H1 (cell line): ENCODE measurements at regions not wholly inside any gene's neighbourhood (a gene's known extent, or its start where the extent isn't known, plus 50 kb on each side); places are given as distances from the start of the nearest gene placed in this dataset.

Source experiments
- CTCF ChIA-PET: fragments of 300-600 bp; sonication (Branson Sonifier 250); formaldehyde crosslinking; loops from one replicate; lab custom pipeline; 2021; ENCODE audit not compliant: partially characterized antibody; lab: Charles Lee
- POLR2A ChIA-PET: fragments of 300-600 bp; sonication (Branson Sonifier 250); formaldehyde crosslinking; loops from one replicate; lab custom pipeline; 2021; ENCODE audit warnings: inconsistent platforms; ENCODE audit not compliant: partially characterized antibody; lab: Charles Lee
- DNase-seq, 2 experiments: peaks; one replicate each; pipeline versions ENCODE4 v3.0.0 to v3.0.0-alpha.2; 2010 to 2022; ENCODE audit warnings: low spot score in 2 of 2, low read depth in 1 of 2, mixed read lengths in 1 of 2
- FAIRE-seq: peaks from 2 replicates; lab custom pipeline; 2011; peaks lifted over from hg19 to GRCh38; lab: Jason Lieb, UNC
- H2AFZ ChIP-seq: 2 replicates; pipeline ENCODE4 v1.8.1; 2012; ENCODE audit warnings: low read length, inconsistent platforms
- H2AK5ac ChIP-seq: 2 replicates; pipeline ENCODE4 v1.6.1; 2013; ENCODE audit warnings: low read depth, low read length
- H2BK120ac ChIP-seq: replicated peaks from 2 replicates; pipeline ENCODE3; 2013; ENCODE audit warnings: low read depth, low read length, inconsistent platforms
- H2BK12ac ChIP-seq: 2 replicates; pipeline ENCODE4 v1.6.1; 2013; ENCODE audit warnings: low read depth, low read length
- H2BK15ac ChIP-seq: 2 replicates; pipeline ENCODE4 v1.6.1; 2013; ENCODE audit warnings: low read length
- H2BK20ac ChIP-seq: 2 replicates; pipeline ENCODE4 v1.6.1; 2013; ENCODE audit warnings: low read length
- H2BK5ac ChIP-seq: 2 replicates; pipeline ENCODE4 v1.6.1; 2013; ENCODE audit warnings: low read depth, low read length
- H3K14ac ChIP-seq: 2 replicates; pipeline ENCODE4 v1.6.1; 2013; ENCODE audit warnings: inconsistent platforms; ENCODE audit not compliant: insufficient read length
- H3K18ac ChIP-seq: 2 replicates; pipeline ENCODE4 v1.6.1; 2013; ENCODE audit warnings: low read length; ENCODE audit errors: extremely low read depth
- H3K23ac ChIP-seq: 2 replicates; pipeline ENCODE4 v1.6.1; 2013; ENCODE audit warnings: inconsistent platforms; ENCODE audit not compliant: insufficient read length
- H3K23me2 ChIP-seq: 2 replicates; pipeline ENCODE4 v1.6.1; 2013; ENCODE audit warnings: low read depth, low read length
- H3K27ac ChIP-seq: 2 replicates; pipeline ENCODE4 v1.6.1; 2011; ENCODE audit warnings: low read depth, low read length, inconsistent platforms
- H3K27me3 ChIP-seq, 4 experiments: replicated peaks in 1 of 4; 1 replicate in 1 of 4; 2 replicates in 3 of 4; pipeline versions ENCODE4 v1.6.1 to v1.8.1; 2011 to 2013; ENCODE audit warnings: low read length in 3 of 4, mild to moderate bottlenecking in 3 of 4, inconsistent platforms in 2 of 4, mixed read lengths in 2 of 4, moderate library complexity in 1 of 4; ENCODE audit not compliant: control insufficient read depth in 3 of 4, insufficient read depth in 3 of 4; ENCODE audit errors: extremely low read depth in 1 of 4
- H3K36me3 ChIP-seq, 4 experiments: 2 replicates each; pipeline versions ENCODE4 v1.6.1 to v1.8.1; 2011 to 2013; ENCODE audit warnings: mild to moderate bottlenecking in 4 of 4, low read length in 3 of 4, moderate library complexity in 2 of 4, control low read depth in 1 of 4, inconsistent platforms in 1 of 4; ENCODE audit not compliant: insufficient read depth in 4 of 4, control insufficient read depth in 2 of 4
- H3K4ac ChIP-seq: replicated peaks from 2 replicates; pipeline ENCODE3; 2013; ENCODE audit warnings: low read length, low read depth, mixed read lengths, inconsistent platforms; ENCODE audit not compliant: insufficient read length
- H3K4me1 ChIP-seq, 4 experiments: replicated peaks in 1 of 4; 1 replicate in 1 of 4; 2 replicates in 3 of 4; pipeline versions ENCODE4 v1.6.1 to v1.8.1; 2011 to 2013; ENCODE audit warnings: low read length in 3 of 4, inconsistent platforms in 2 of 4, mixed read lengths in 1 of 4; ENCODE audit not compliant: insufficient read depth in 4 of 4, control insufficient read depth in 3 of 4
- H3K4me2 ChIP-seq, 2 experiments: 2 replicates each; pipeline versions ENCODE4 v1.6.1 to v1.8.1; 2011 to 2013; ENCODE audit warnings: low read depth in 2 of 2, low read length in 2 of 2, control low read depth in 1 of 2, inconsistent platforms in 1 of 2, mild to moderate bottlenecking in 1 of 2; ENCODE audit not compliant: insufficient read depth in 1 of 2
- H3K4me3 ChIP-seq, 4 experiments: fragments of 200-600, 300-600 bp in 1 of 4; sonication (generic), shearing (Covaris generic), sonication (Bioruptor Twin) in 1 of 4; 2 replicates each; pipeline versions ENCODE4 v1.5.1 to v1.8.1; 2011 to 2016; ENCODE audit warnings: low read length in 4 of 4, low read depth in 3 of 4, control low read depth in 2 of 4, inconsistent platforms in 2 of 4, mild to moderate bottlenecking in 2 of 4, mixed read lengths in 1 of 4, moderate library complexity in 1 of 4; ENCODE audit not compliant: insufficient read depth in 2 of 4; ENCODE audit errors: extremely low read depth in 1 of 4
- H3K56ac ChIP-seq: replicated peaks from 2 replicates; pipeline ENCODE3; 2013; ENCODE audit warnings: low read depth, mild to moderate bottlenecking, mixed read lengths, low read length, inconsistent platforms; ENCODE audit not compliant: insufficient read length
- H3K79me1 ChIP-seq: 2 replicates; pipeline ENCODE4 v1.6.1; 2013; ENCODE audit warnings: low read depth, low read length, control low read depth
- H3K79me2 ChIP-seq, 2 experiments: 2 replicates each; pipeline versions ENCODE4 v1.6.1 to v1.8.1; 2012 to 2013; ENCODE audit warnings: low read length in 2 of 2, mild to moderate bottlenecking in 2 of 2, inconsistent platforms in 1 of 2; ENCODE audit not compliant: insufficient read depth in 2 of 2, control insufficient read depth in 1 of 2
- H3K9ac ChIP-seq, 4 experiments: replicated peaks in 1 of 4; 1 replicate in 1 of 4; 2 replicates in 3 of 4; pipeline versions ENCODE4 v1.6.1 to v1.8.1; 2011 to 2013; ENCODE audit warnings: low read depth in 3 of 4, low read length in 3 of 4, control low read depth in 2 of 4, mild to moderate bottlenecking in 2 of 4, moderate library complexity in 2 of 4, inconsistent platforms in 1 of 4; ENCODE audit errors: extremely low read depth in 1 of 4
- H3K9me3 ChIP-seq, 2 experiments: 2 replicates each; pipeline versions ENCODE4 v1.6.1 to v1.8.1; 2012 to 2013; ENCODE audit warnings: mild to moderate bottlenecking in 2 of 2, moderate library complexity in 2 of 2, control low read depth in 1 of 2, inconsistent platforms in 1 of 2, low read depth in 1 of 2, low read length in 1 of 2, mixed read lengths in 1 of 2; ENCODE audit not compliant: insufficient read depth in 2 of 2
- H4K20me1 ChIP-seq, 2 experiments: replicated peaks in 1 of 2; 2 replicates each; pipeline versions ENCODE3 to v1.8.1; 2011 to 2013; ENCODE audit warnings: inconsistent platforms in 2 of 2, low read length in 2 of 2, mild to moderate bottlenecking in 1 of 2; ENCODE audit not compliant: insufficient read depth in 2 of 2, control insufficient read depth in 1 of 2
- H4K5ac ChIP-seq: 2 replicates; pipeline ENCODE4 v1.6.1; 2013; ENCODE audit warnings: low read length, low read depth, mixed read lengths, inconsistent platforms; ENCODE audit not compliant: insufficient read length
- H4K8ac ChIP-seq: 2 replicates; pipeline ENCODE4 v1.8.0; 2013; ENCODE audit warnings: mild to moderate bottlenecking, moderate library complexity, low read length, inconsistent platforms; ENCODE audit not compliant: insufficient read depth; ENCODE audit errors: extremely low read depth
- H4K91ac ChIP-seq: replicated peaks from 2 replicates; pipeline ENCODE3; 2013; ENCODE audit warnings: low read length, mixed read lengths, inconsistent platforms; ENCODE audit not compliant: insufficient read length
- BRCA1 ChIP-seq: IDR thresholded peaks from 2 replicates; pipeline ENCODE4 v1.6.1; 2012; ENCODE audit warnings: low read depth, low read length, improper control_type of control experiment
- CBX8 ChIP-seq: fragments of 300-800, 300-1000 bp; sonication (generic); IDR thresholded peaks from 2 replicates; pipeline ENCODE4 v1.7.1; 2016; ENCODE audit warnings: low read depth, low read length, borderline replicate concordance
- CTCF ChIP-seq, 3 experiments: IDR thresholded peaks; 1 replicate in 2 of 3; 2 replicates in 1 of 3; pipeline versions ENCODE4 v1.5.1 to v1.6.1; 2011; ENCODE audit warnings: low read length in 3 of 3, mild to moderate bottlenecking in 3 of 3, inconsistent platforms in 2 of 3, low read depth in 1 of 3, moderate library complexity in 1 of 3; ENCODE audit not compliant: insufficient read depth in 1 of 3; ENCODE audit errors: control extremely low read depth in 1 of 3
- FOSL1 ChIP-seq: IDR thresholded peaks from 2 replicates; pipeline ENCODE4 v1.6.1; 2011; ENCODE audit warnings: mild to moderate bottlenecking, low read depth, low read length, moderate library complexity; ENCODE audit not compliant: insufficient read depth
- MAX ChIP-seq: IDR thresholded peaks from 2 replicates; pipeline ENCODE4 v1.6.1; 2012; ENCODE audit warnings: inconsistent platforms
- NRF1 ChIP-seq: IDR thresholded peaks from 2 replicates; pipeline ENCODE4 v1.6.1; 2011; ENCODE audit warnings: mild to moderate bottlenecking, low read depth, low read length, improper control_type of control experiment
- PHF8 ChIP-seq: fragments of 200-600 bp; sonication (generic); conservative IDR thresholded peaks from 2 replicates; pipeline ENCODE4 v1.7.1; 2012; ENCODE audit warnings: low read depth, mild to moderate bottlenecking, inconsistent platforms, low read length, moderate library complexity
- POLR2A ChIP-seq, 2 experiments: IDR thresholded peaks; 1 replicate in 1 of 2; 2 replicates in 1 of 2; pipeline ENCODE4 v1.6.1; 2011; ENCODE audit warnings: low read depth in 2 of 2, low read length in 2 of 2, mild to moderate bottlenecking in 2 of 2; ENCODE audit errors: control extremely low read depth in 1 of 2
- POLR2AphosphoS5 ChIP-seq: IDR thresholded peaks from 2 replicates; pipeline ENCODE4 v1.6.1; 2011; ENCODE audit warnings: low read depth, low read length
- RNF2 ChIP-seq: fragments of 200-900, 300-1000 bp; sonication (generic); IDR thresholded peaks from 2 replicates; pipeline ENCODE4 v1.7.1; 2016; ENCODE audit warnings: borderline replicate concordance, low read depth, mild to moderate bottlenecking, antibody characterized with exemption, low read length; ENCODE audit not compliant: poor library complexity, severe bottlenecking; ENCODE audit errors: missing control alignments
- SUZ12 ChIP-seq: fragments of 200-600 bp; sonication (generic); IDR thresholded peaks from 2 replicates; pipeline ENCODE4 v1.6.1; 2012; ENCODE audit warnings: mild to moderate bottlenecking, inconsistent platforms, low read length, moderate library complexity, mixed read lengths
- TAF7 ChIP-seq: optimal IDR thresholded peaks from 2 replicates; pipeline ENCODE3; 2011; ENCODE audit warnings: low read depth, mild to moderate bottlenecking, inconsistent platforms, low read length, moderate library complexity, borderline replicate concordance
- WGBS, 2 experiments: shearing (Covaris generic) in 1 of 2; methylation state at CpG; one replicate each; pipeline versions ENCODE4 v1.1.6 to v1.1.7; 2013 to 2015; ENCODE audit warnings: low lambda C conversion rate in 2 of 2, mixed read lengths in 2 of 2, inconsistent platforms in 1 of 2, low coverage in 1 of 2, missing lambda C conversion rate in 1 of 2; ENCODE audit not compliant: insufficient replicate concordance in 2 of 2, insufficient coverage in 1 of 2, insufficient read length in 1 of 2; ENCODE audit errors: extremely low coverage in 1 of 2, missing lambda C conversion rate in 1 of 2; 5-methylcytosine and 5-hydroxymethylcytosine counted together

GRCh38 chr12:4992871-4993270 lies 50.8 kb upstream of the KCNA5 start:
- Histone ChIP-seq H3K18ac (no peak overlapping the region), H4K5ac (no peak overlapping the region), H2BK5ac (no peak overlapping the region), H3K27me3 (no peaks in the 10 kb centered on the region; a peak in 2 of 7 replicates), H3K23ac (no peak overlapping the region), H2BK20ac (no peak overlapping the region), H3K36me3 (no peaks in the 10 kb centered on the region), H2BK120ac (no peak overlapping the region), H4K8ac (no peak overlapping the region; the same call in 1 of the 2 replicates), H3K9me3 (no peaks in the 10 kb centered on the region), H2BK12ac (no peak overlapping the region), H2AFZ (no peak overlapping the region; the same call in 1 of the 2 replicates), H3K27ac (no peak overlapping the region), H3K9ac (no peak overlapping the region), H3K23me2 (no peaks in the 10 kb centered on the region), H2AK5ac (no peak overlapping the region), H4K91ac (no peak overlapping the region), H3K79me2 (no peaks in the 10 kb centered on the region), H3K79me1 (no peaks in the 10 kb centered on the region), H3K4ac (no peak overlapping the region), H4K20me1 (no peaks in the 10 kb centered on the region), H2BK15ac (no peak overlapping the region), H3K14ac (no peak overlapping the region), H3K4me3 (no peak overlapping the region), H3K4me2 (no peak overlapping the region), H3K4me1 (peaks cover 0 to 10% (median 7%) of the 10 kb centered on the region in 4 experiments; a peak in 6 of 7 replicates), H3K56ac (no peak overlapping the region)
- FAIRE-seq (no peak), DNase-seq (no peak)
- POLR2A ChIA-PET = no interaction called here
- 94% methylated on average over 4 of the region's 4 CpGs; no CpG with 5 or more reads in 1 of the 2 experiments for WGBS, 2 experiments
- CTCF ChIA-PET = interaction anchor here (1.2 to 11.3 kb wide), 5 partner anchors 17 to 413 kb away, joined by 3 to 97 read pairs (median 3); no protein-coding TSS in a partner anchor
- TF ChIP-seq RNF2 (no peak), FOSL1 (no peak), PHF8 (no peak), CBX8 (no peak), MAX (no peak), BRCA1 (no peak), TAF7 (no peak), NRF1 (no peak), SUZ12 (no peak), POLR2A (IDR thresholded peaks at IDR 0.05; ENCODE audit: control extremely low read depth in 1 of 2, low read depth in 2 of 2, low read length in 2 of 2) (no peak), CTCF (IDR thresholded peaks at IDR 0.05; ENCODE audit: control extremely low read depth in 1 of 3, insufficient read depth in 1 of 3, low read depth in 1 of 3, low read length in 3 of 3) (no peak), POLR2AphosphoS5 (no peak)
